Posterior vena cava (tissue), 2 donors: ENCODE measurements at regions not wholly inside any gene's neighbourhood (a gene's known extent, or its start where the extent isn't known, plus 50 kb on each side); places are given as distances from the start of the nearest gene placed in this dataset.

ENCODE experiments used
- DNase-seq: peaks from one replicate; pipeline ENCODE4 v3.0.0-alpha.2; 2020; ENCODE audit warnings: low spot score
- intact Hi-C, 2 donors: fragments of 100-400 bp; cut with DNase I; formaldehyde crosslinking; loops; one replicate each; pipeline versions ENCODE4 v1.14.1 to v1.14.2; 2022 to 2023
- donor health status: DM: yes; HTN: yes; CAD: no.
- donor health status: DM: yes; HTN: yes; CAD: no.

- intact Hi-C loops: no loop called here
- no peak for DNase-seq
Measured at GRCh38 chr6:129778793-129779192, 68.8 kb upstream of the ARHGAP18 start.

DNA sequence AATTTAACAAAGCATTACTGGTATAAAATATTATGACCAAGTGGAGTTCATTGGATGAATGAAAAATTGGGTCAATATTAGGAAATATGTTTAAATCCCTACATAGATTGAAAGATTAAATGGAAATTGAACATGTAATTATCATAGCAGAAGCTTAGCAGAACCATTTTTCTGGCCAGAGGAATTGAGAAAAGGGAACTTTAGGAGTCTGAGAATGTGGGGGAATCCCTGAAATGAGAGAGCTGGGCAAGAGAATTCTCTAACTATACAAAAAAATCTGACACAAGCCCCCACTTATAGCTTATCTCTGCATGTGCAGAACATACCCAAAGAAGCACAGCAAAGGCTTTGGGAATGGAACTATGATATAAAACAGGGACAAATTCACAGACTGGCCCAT is 67.4 kb upstream of the ARHGAP18 start:
- intact Hi-C loops: no loop called here
- no peak for DNase-seq

GRCh38 chr6:129776542-129777330 is 66.8 kb upstream of the ARHGAP18 start:
- intact Hi-C loops: no loop called here
- DNase-seq: no peak

DNA sequence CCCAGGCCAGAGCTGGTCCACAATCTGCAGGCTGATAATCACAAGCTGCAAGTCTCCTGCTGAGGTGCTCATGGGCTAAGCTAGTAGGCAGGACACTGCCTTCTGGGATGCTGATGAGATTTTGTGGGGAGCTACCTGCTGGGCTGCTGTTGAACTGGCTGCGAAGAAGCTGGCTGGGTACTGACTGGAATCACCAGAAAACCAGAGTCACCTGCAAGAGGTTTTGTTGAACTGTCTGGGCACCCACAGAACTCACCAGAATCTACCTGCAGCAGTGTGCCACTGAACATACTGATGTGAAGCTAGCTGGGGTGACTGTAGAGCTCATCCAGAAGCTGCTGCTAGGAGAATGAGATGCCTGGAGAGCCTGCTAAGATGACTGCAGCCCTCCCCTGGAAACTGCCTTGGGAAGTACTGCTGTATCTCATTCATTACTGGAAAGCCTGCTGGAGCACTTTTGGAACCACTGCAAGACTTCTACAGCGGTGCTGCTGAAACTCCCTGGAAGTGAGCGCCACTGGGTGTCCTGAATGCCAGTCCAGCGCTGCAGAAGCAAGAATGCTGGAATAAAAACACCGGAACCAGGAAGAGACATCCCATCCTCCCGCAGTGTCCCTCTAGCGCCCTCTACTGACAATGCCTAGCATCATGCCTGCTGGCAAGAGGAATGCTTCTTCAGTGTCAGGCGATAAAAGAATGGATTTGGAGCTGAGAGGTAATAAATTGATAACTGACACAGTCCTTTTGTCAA is 64.9 kb upstream of the ARHGAP18 start:
- DNase-seq: peak; percentile 84
- intact Hi-C loops: no loop called here

DNA sequence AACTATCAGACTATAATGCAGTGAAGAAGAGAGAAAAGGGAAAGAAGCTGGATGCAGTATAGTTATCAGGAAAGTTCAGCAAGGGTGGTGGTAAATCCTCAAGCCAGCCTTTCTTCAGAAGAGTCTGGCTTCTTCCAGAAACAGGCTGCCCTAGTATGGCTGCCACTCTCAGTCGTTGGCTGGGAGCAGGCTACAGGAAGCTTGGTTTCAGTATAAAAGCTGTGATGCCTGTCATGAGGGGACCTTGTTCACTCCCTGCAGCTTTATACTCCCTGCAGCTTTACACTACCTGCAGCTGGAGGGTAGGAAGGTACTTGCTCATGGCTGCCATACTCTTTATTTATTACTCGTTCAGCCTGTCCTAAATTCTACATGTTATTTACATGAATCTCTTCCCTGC is 63.3 kb upstream of the ARHGAP18 start:
- intact Hi-C loops: no loop called here
- no peak for DNase-seq

- intact Hi-C loops: no loop called here
- no peak for DNase-seq
Measured at GRCh38 chr6:129771678-129772077, 61.7 kb upstream of the ARHGAP18 start.

DNA sequence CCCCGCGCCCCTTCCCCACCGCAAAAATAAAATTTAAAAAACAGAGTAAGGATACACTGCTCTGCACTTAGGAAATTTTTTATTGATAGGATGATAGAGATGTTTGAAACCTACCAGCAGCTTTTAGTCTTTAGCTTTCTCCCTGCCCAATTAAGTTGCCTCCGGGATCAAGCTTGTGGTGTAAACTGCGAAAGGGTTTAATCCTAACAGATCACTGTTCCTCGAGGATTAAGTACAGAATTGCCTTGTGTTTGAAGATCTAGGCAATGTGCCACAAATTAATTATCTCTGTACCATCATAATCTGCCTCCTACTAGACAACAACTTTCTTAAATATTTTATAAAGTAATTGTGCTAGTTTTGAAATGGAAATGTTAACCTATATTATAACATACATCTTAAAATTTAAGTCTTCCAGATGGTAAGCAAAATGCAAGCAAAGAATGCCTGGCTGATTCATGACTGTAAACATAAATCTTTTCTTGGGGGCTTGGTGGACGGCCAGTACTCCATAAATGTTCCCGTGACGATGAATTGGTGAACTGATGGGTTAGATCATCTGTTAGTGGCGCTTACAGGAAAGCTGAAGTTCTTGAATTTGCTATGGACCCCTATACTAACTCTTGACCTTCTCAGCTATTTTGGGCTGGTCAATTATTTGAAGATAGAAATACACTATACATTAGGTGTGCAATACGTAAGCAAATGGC is 58.0 kb upstream of the ARHGAP18 start:
- intact Hi-C loops: loop anchor here in 1 of 2 donors (10.0 kb wide), 1 partner anchor 1317 kb away; no protein-coding TSS in a partner anchor
- DNase-seq: no peak

DNA sequence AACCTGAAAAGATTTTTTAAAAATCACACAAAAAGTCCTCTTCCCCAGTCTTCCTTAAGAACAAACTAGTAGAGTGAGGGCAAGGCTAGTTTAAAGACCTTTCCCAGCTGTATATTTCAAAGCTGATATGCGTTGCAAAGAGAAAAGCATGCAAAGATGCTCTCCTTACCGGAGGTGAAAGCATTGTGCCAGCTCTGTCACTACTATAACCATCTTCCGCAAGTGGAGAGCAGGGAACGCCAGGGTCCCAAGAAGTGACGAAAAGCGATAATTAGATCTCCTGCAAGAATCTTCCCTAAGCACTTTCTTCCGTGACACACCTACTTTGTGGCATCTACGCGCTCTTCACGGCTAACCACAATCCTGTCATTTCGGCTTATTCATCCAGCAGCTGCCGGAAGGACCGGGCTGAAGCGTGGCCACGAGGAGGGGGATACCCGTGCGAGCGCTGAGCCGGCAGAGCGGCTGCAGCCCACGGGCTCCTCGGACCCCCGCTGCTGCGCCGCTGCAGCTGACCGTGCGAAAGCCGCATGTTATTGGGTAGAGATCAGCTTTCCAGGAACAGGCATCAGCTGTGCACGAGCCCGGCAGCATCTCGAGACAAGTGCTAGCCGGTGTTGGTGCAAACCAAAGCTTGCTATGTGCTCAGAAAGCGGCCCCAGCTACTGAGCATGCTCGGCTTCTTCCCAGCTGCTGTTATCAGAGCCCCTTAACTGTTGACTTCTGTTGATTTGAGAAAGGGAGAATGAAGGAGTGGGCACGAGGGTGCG is 57.2 kb upstream of the ARHGAP18 start:
- DNase-seq: peak; percentile 80
- intact Hi-C loops: loop anchor here in 1 of 2 donors (10.0 kb wide), 1 partner anchor 1318 kb away; no protein-coding TSS in a partner anchor

DNA sequence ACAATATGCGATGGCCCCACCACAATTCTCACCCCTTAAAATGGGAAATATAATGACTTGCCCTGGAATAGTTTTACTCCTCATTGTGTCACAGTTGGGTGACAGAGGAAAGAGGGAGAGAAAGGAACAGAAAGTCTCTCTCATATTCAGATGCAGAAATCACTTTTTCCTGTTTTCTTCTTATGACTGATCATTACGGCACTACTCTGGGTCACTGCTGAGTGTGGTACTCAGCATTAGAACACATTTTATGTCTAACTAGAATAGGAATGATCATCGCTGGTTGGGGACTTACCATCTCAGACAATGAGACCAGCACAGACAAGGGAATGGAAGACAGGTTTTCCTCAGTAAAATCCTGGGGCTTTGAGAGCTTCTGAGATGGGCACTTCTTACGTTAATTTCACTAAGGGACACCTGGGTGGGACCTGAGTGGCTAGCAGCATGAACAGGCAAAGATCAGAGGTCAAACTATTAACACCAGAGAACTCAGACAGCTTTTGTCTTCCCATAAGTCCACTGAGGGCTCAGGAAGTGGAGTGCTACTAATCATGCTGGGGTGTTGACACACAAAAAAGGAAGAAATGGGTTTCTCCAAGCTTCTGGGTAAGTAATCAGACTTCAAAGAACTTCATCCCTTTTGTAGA is 54.9 kb upstream of the ARHGAP18 start:
- no peak for DNase-seq
- intact Hi-C loops: loop anchor here in 1 of 2 donors (10.0 kb wide), 1 partner anchor 1320 kb away; no protein-coding TSS in a partner anchor

GRCh38 chr6:129759796-129760605 is 50.0 kb upstream of the ARHGAP18 start:
- no peak for DNase-seq
- intact Hi-C loops: loop anchor here in 1 of 2 donors (10.0 kb wide), 1 partner anchor 1325 kb away; no protein-coding TSS in a partner anchor
